ENCODE measurements at regions not wholly inside any gene's neighbourhood (a gene's known extent, or its start where the extent isn't known, plus 50 kb on each side); places are given as distances from the start of the nearest gene placed in this dataset.
"Not testable (repeated sequence)": the region's sequence is repeated elsewhere in the genome, so short reads cannot be mapped to it uniquely, and the experiment has no call there.

DNA sequence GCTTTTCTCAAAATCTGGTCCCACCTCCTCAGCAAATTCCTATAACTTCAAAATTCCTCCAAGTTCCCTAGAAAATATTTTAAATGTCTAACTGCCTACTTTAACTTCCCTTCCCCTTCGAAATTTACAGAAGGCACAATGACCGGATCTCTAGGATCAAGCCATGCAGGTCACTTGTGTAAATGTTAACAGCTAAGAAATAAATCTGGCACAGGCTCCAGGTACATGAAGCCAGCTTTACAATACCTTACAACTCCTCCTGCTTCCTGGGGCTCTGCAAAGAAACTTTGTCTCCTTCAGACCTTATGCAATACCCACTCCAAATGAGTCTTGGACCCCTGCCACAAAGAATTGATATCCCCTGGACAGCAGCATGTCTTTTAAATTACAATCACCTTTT is 1164.2 kb downstream of the BRINP3 start:
- in situ Hi-C loops (cut with MboI; ENCODE audit: low sequenced_read_pairs, unreplicated experiment) = no loop called here
- DNase-seq (ENCODE audit: low spot score) = no peak
- TF ChIP-seq, protein P1, sequence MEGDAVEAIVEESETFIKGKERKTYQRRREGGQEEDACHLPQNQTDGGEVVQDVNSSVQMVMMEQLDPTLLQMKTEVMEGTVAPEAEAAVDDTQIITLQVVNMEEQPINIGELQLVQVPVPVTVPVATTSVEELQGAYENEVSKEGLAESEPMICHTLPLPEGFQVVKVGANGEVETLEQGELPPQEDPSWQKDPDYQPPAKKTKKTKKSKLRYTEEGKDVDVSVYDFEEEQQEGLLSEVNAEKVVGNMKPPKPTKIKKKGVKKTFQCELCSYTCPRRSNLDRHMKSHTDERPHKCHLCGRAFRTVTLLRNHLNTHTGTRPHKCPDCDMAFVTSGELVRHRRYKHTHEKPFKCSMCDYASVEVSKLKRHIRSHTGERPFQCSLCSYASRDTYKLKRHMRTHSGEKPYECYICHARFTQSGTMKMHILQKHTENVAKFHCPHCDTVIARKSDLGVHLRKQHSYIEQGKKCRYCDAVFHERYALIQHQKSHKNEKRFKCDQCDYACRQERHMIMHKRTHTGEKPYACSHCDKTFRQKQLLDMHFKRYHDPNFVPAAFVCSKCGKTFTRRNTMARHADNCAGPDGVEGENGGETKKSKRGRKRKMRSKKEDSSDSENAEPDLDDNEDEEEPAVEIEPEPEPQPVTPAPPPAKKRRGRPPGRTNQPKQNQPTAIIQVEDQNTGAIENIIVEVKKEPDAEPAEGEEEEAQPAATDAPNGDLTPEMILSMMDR (IDR thresholded peaks at IDR 0.05; ENCODE audit: borderline replicate concordance, control extremely low read depth, extremely low read depth, insufficient read depth, missing control alignments) = no peak

- DNase-seq (ENCODE audit: low spot score) = no peak
- in situ Hi-C loops (cut with MboI; ENCODE audit: low sequenced_read_pairs, unreplicated experiment) = no loop called here
- TF ChIP-seq, protein P1 (IDR thresholded peaks at IDR 0.05; ENCODE audit: borderline replicate concordance, control extremely low read depth, extremely low read depth, insufficient read depth, missing control alignments) = no peak
Measured at GRCh38 chr1:189315035-189315901, 1162.4 kb downstream of the BRINP3 start.

DNA sequence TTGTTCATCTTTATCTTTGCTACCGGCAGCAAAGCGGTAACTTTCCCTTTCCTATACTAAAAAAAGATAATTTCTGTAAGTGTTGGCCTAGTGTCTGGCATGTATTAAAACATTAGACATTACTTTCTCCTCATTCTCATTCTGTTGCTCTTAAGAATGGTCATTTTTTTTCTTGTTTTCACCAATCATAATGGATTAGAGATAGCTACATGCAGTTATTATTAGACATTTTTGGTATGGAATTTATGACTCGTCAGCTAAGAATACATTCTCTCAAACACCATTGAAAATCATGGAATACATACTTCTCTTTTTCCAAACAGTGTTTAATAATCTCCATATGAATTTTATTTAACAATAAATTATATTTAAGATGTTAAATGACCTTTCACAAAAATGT is 1154.6 kb downstream of the BRINP3 start:
- no peak for DNase-seq (ENCODE audit: low spot score)
- TF ChIP-seq, protein P1 (IDR thresholded peaks at IDR 0.05; ENCODE audit: borderline replicate concordance, control extremely low read depth, extremely low read depth, insufficient read depth, missing control alignments) = no peak
- in situ Hi-C loops (cut with MboI; ENCODE audit: low sequenced_read_pairs, unreplicated experiment) = no loop called here

- in situ Hi-C loops (cut with MboI; ENCODE audit: low sequenced_read_pairs, unreplicated experiment) = not testable (repeated sequence)
Measured at GRCh38 chr1:189331071-189331470, 1146.6 kb downstream of the BRINP3 start.

GRCh38 chr1:189336115-189337100 is 1141.3 kb downstream of the BRINP3 start:
- TF ChIP-seq, protein P1 (IDR thresholded peaks at IDR 0.05; ENCODE audit: borderline replicate concordance, control extremely low read depth, extremely low read depth, insufficient read depth, missing control alignments) = no peak
- DNase-seq (ENCODE audit: low spot score) = no peak
- in situ Hi-C loops (cut with MboI; ENCODE audit: low sequenced_read_pairs, unreplicated experiment) = no loop called here

More at GRCh38 chr1:189331071-189331470, 1146.6 kb downstream of the BRINP3 start:
- DNase-seq (ENCODE audit: low spot score) = not testable (repeated sequence)

GRCh38 chr1:189349607-189350006 is 1128.1 kb downstream of the BRINP3 start:
- TF ChIP-seq, protein P1 (IDR thresholded peaks at IDR 0.05; ENCODE audit: borderline replicate concordance, control extremely low read depth, extremely low read depth, insufficient read depth, missing control alignments) = no peak
- in situ Hi-C loops (cut with MboI; ENCODE audit: low sequenced_read_pairs, unreplicated experiment) = no loop called here
- no peak for DNase-seq (ENCODE audit: low spot score)

Data from GM13976 (cell line).